ENCODE measurements at regions not wholly inside any gene's neighbourhood (a gene's known extent, or its start where the extent isn't known, plus 50 kb on each side); places are given as distances from the start of the nearest gene placed in this dataset.
"Not testable (repeated sequence)": the region's sequence is repeated elsewhere in the genome, so short reads cannot be mapped to it uniquely, and the experiment has no call there.

DNA sequence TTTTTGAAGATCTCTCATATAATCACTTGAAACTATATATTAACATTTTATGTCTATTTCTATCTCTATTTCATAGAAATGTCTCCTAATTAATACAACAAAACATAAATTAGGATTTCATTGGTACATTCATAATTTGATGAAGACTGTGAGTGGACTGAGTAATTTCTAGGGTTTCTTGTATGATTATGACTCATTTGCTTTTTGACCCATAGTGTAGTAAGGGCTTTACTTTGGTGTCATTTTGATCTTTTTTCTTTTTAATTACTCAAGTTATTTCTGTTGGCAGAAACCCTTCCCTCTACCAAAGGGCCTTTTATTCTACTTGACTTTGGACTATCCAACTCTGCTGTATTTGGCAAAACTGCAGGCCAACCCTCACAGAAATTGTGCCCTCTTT lies 207.9 kb upstream of the MAGEB16 start:
- Mint-ChIP-seq H3K9me3 (peaks cover 31% of the 10 kb centered on the region), H3K4me1 (no peaks in the 10 kb centered on the region), H3K27ac (no peak overlapping the region), H3K4me3 (no peak overlapping the region), H3K36me3 (no peaks in the 10 kb centered on the region), H3K27me3 (ENCODE audit: low read depth) (no peaks in the 10 kb centered on the region)
- TF ChIP-seq, protein P1, sequence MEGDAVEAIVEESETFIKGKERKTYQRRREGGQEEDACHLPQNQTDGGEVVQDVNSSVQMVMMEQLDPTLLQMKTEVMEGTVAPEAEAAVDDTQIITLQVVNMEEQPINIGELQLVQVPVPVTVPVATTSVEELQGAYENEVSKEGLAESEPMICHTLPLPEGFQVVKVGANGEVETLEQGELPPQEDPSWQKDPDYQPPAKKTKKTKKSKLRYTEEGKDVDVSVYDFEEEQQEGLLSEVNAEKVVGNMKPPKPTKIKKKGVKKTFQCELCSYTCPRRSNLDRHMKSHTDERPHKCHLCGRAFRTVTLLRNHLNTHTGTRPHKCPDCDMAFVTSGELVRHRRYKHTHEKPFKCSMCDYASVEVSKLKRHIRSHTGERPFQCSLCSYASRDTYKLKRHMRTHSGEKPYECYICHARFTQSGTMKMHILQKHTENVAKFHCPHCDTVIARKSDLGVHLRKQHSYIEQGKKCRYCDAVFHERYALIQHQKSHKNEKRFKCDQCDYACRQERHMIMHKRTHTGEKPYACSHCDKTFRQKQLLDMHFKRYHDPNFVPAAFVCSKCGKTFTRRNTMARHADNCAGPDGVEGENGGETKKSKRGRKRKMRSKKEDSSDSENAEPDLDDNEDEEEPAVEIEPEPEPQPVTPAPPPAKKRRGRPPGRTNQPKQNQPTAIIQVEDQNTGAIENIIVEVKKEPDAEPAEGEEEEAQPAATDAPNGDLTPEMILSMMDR (IDR thresholded peaks at IDR 0.05; ENCODE audit: unreplicated experiment): no peak
- DNase-seq (ENCODE audit: low spot score in 2 of 2, unreplicated experiment in 2 of 2): no peak

DNA sequence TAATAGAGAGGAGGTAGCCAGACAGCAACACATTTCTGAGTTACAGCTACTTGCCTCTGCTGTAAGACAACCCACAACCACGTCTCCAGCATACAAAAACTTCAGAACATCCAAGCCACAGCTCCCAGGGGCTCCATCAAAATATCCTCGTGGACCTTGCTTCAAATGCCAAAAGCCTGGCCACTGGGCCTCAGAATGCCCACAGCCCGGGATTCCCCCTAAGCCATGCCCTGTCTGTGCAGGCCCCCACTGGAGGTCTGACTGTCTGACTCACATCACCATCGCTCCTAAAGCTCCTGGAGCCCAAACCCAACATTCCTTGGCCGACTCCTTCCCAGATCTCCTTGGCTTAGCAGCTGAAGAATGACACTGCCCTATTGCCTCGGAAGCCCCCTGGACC lies 186.6 kb upstream of the MAGEB16 start:
- DNase-seq (ENCODE audit: low spot score in 2 of 2, unreplicated experiment in 2 of 2); H3K4me1 Mint-ChIP-seq; H3K36me3 Mint-ChIP-seq; H3K27me3 Mint-ChIP-seq (ENCODE audit: low read depth); H3K27ac Mint-ChIP-seq; H3K4me3 Mint-ChIP-seq: not testable (repeated sequence)
- H3K9me3 Mint-ChIP-seq: peaks cover 48% of the 10 kb centered on the region

- H3K36me3 Mint-ChIP-seq: peaks cover 2% of the 10 kb centered on the region
- no peak for DNase-seq (ENCODE audit: low spot score in 2 of 2, unreplicated experiment in 2 of 2)
- no peaks in the 10 kb centered on the region for H3K27me3 Mint-ChIP-seq (ENCODE audit: low read depth)
- peaks cover 56% of the 10 kb centered on the region for H3K9me3 Mint-ChIP-seq
- H3K27ac Mint-ChIP-seq: no peak overlapping the region
- TF ChIP-seq, protein P1 (IDR thresholded peaks at IDR 0.05; ENCODE audit: unreplicated experiment): no peak
- no peak overlapping the region for H3K4me3 Mint-ChIP-seq
- no peaks in the 10 kb centered on the region for H3K4me1 Mint-ChIP-seq
Observed at GRCh38 chrX:35617836-35618235, 180.3 kb upstream of the MAGEB16 start.

DNA sequence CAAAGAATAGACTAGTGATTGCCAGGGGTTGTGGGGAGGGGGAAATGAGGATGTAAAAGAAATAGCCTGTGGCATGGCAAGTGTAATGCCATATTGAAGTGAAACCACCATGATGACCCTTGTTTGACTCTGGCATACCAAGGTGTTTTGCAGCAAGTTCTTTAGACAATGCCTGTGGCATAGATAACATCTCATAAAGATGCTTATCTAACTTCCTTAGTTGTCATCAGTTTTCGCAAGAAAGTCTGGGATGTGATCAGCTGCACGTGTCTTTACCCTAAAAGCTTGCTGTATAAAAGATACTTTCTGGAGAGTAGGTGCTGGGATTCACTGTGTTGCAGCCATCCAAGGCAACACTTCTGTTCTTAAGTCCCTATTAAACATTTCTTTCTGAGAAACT lies 176.1 kb upstream of the MAGEB16 start:
- H3K27me3 Mint-ChIP-seq (ENCODE audit: low read depth): no peaks in the 10 kb centered on the region
- no peak overlapping the region for H3K27ac Mint-ChIP-seq
- TF ChIP-seq, protein P1 (IDR thresholded peaks at IDR 0.05; ENCODE audit: unreplicated experiment): no peak
- no peak for DNase-seq (ENCODE audit: low spot score in 2 of 2, unreplicated experiment in 2 of 2)
- peaks cover 2% of the 10 kb centered on the region for H3K36me3 Mint-ChIP-seq
- H3K4me1 Mint-ChIP-seq: no peaks in the 10 kb centered on the region
- H3K9me3 Mint-ChIP-seq: peaks cover 47% of the 10 kb centered on the region
- no peak overlapping the region for H3K4me3 Mint-ChIP-seq

- no peak overlapping the region for H3K4me3 Mint-ChIP-seq
- peaks cover 42% of the 10 kb centered on the region for H3K9me3 Mint-ChIP-seq
- TF ChIP-seq, protein P1 (IDR thresholded peaks at IDR 0.05; ENCODE audit: unreplicated experiment): no peak
- H3K27ac Mint-ChIP-seq: no peak overlapping the region
- H3K27me3 Mint-ChIP-seq (ENCODE audit: low read depth): no peaks in the 10 kb centered on the region
- peaks cover 2% of the 10 kb centered on the region for H3K36me3 Mint-ChIP-seq
- no peak for DNase-seq (ENCODE audit: low spot score in 2 of 2, unreplicated experiment in 2 of 2)
- no peaks in the 10 kb centered on the region for H3K4me1 Mint-ChIP-seq
Observed at GRCh38 chrX:35622601-35623000, 175.5 kb upstream of the MAGEB16 start.

- DNase-seq (ENCODE audit: low spot score in 2 of 2, unreplicated experiment in 2 of 2): no peak
- Mint-ChIP-seq H3K27ac (no peak overlapping the region), H3K9me3 (peaks cover 41% of the 10 kb centered on the region), H3K27me3 (ENCODE audit: low read depth) (no peaks in the 10 kb centered on the region), H3K4me3 (no peak overlapping the region), H3K36me3 (peaks cover 2% of the 10 kb centered on the region), H3K4me1 (no peaks in the 10 kb centered on the region)
- TF ChIP-seq, protein P1 (IDR thresholded peaks at IDR 0.05; ENCODE audit: unreplicated experiment): no peak
Observed at GRCh38 chrX:35625714-35626113, 172.4 kb upstream of the MAGEB16 start.

Data from mesothelial cell of epicardium (in vitro differentiated cells).